Urinary bladder (tissue), 3 donors: ENCODE measurements at regions not wholly inside any gene's neighbourhood (a gene's known extent, or its start where the extent isn't known, plus 50 kb on each side); places are given as distances from the start of the nearest gene placed in this dataset.

ENCODE experiments used
- DNase-seq: peaks from one replicate; pipeline ENCODE4 v3.0.0-alpha.2; 2015; ENCODE audit errors: extremely low spot score
- H3K27ac ChIP-seq: one replicate; pipeline ENCODE4 v1.5.1; 2013; ENCODE audit warnings: low read depth, mild to moderate bottlenecking, moderate library complexity
- H3K36me3 ChIP-seq: one replicate; pipeline ENCODE4 v1.6.1; 2013; ENCODE audit warnings: mild to moderate bottlenecking, moderate library complexity; ENCODE audit not compliant: insufficient read depth
- H3K4me1 ChIP-seq: one replicate; pipeline ENCODE4 v1.6.1; 2013; ENCODE audit warnings: mild to moderate bottlenecking, moderate library complexity; ENCODE audit not compliant: insufficient read depth
- H3K4me3 ChIP-seq: one replicate; pipeline ENCODE4 v1.5.1; 2013; ENCODE audit warnings: low read depth, low read length
- WGBS: extraction: QIAGEN DNeasy Blood & Tissue Kit; methylation state at CpG from one replicate; pipeline ENCODE4 v1.1.7; 2013; 5-methylcytosine and 5-hydroxymethylcytosine counted together
- donor health status: healthy with polysubstance abuse.
- donor health status: healthy.

GRCh38 chr22:49433717-49434611 is 393.7 kb downstream of the BRD1 start:
- Histone ChIP-seq H3K4me3 (no peak overlapping the region), H3K27ac (no peak overlapping the region), H3K36me3 (no peaks in the 10 kb centered on the region), H3K4me1 (no peaks in the 10 kb centered on the region)
- DNase-seq = no peak
- WGBS = 86% methylated on average over 37 of the region's 37 CpGs

- Histone ChIP-seq H3K4me3 (no peak overlapping the region), H3K4me1 (no peaks in the 10 kb centered on the region), H3K36me3 (no peaks in the 10 kb centered on the region), H3K27ac (no peak overlapping the region)
- WGBS = 57% methylated on average over 14 of the region's 15 CpGs
- no peak for DNase-seq
Observed at GRCh38 chr22:49432897-49433443, 394.7 kb downstream of the BRD1 start.

GRCh38 chr22:49432211-49432896 is 395.3 kb downstream of the BRD1 start:
- no peak for DNase-seq
- 59% methylated on average over 19 of the region's 19 CpGs for WGBS
- no peaks in the 10 kb centered on the region for H3K4me1 ChIP-seq
- no peaks in the 10 kb centered on the region for H3K36me3 ChIP-seq
- H3K4me3 ChIP-seq = no peak overlapping the region
- H3K27ac ChIP-seq = no peak overlapping the region

GRCh38 chr22:49431551-49431950 is 396.1 kb downstream of the BRD1 start:
- DNase-seq = no peak
- Histone ChIP-seq H3K4me3 (no peak overlapping the region), H3K27ac (no peak overlapping the region), H3K4me1 (no peaks in the 10 kb centered on the region), H3K36me3 (no peaks in the 10 kb centered on the region)
- 75% methylated on average over 2 of the region's 2 CpGs for WGBS

- WGBS = 60% methylated on average over 7 of the region's 7 CpGs
- H3K4me1 ChIP-seq = no peaks in the 10 kb centered on the region
Observed at GRCh38 chr22:49429066-49429465, 398.6 kb downstream of the BRD1 start.

GRCh38 chr22:49427941-49428340 is 399.7 kb downstream of the BRD1 start:
- H3K27ac ChIP-seq = no peak overlapping the region
- H3K4me1 ChIP-seq = no peaks in the 10 kb centered on the region
- no peak overlapping the region for H3K4me3 ChIP-seq
- H3K36me3 ChIP-seq = no peaks in the 10 kb centered on the region
- no peak for DNase-seq
- 89% methylated on average over 8 of the region's 8 CpGs for WGBS

More at GRCh38 chr22:49429066-49429465, 398.6 kb downstream of the BRD1 start:
- no peaks in the 10 kb centered on the region for H3K36me3 ChIP-seq
- DNase-seq = no peak
- no peak overlapping the region for H3K27ac ChIP-seq
- no peak overlapping the region for H3K4me3 ChIP-seq

GRCh38 chr22:49427341-49427740 is 400.3 kb downstream of the BRD1 start:
- 79% methylated on average over 5 of the region's 5 CpGs for WGBS
- Histone ChIP-seq H3K4me3 (no peak overlapping the region), H3K4me1 (no peaks in the 10 kb centered on the region), H3K27ac (no peak overlapping the region), H3K36me3 (no peaks in the 10 kb centered on the region)
- DNase-seq = no peak

GRCh38 chr22:49426618-49427266 is 400.9 kb downstream of the BRD1 start:
- WGBS = 91% methylated on average over 9 of the region's 9 CpGs
- no peak overlapping the region for H3K27ac ChIP-seq
- H3K4me1 ChIP-seq = no peaks in the 10 kb centered on the region
- no peaks in the 10 kb centered on the region for H3K36me3 ChIP-seq
- DNase-seq = no peak
- no peak overlapping the region for H3K4me3 ChIP-seq

- 56% methylated on average over 7 of the region's 7 CpGs for WGBS
- no peak for DNase-seq
- no peaks in the 10 kb centered on the region for H3K36me3 ChIP-seq
Observed at GRCh38 chr22:49426098-49426497, 401.6 kb downstream of the BRD1 start.

GRCh38 chr22:49425356-49425755 is 402.3 kb downstream of the BRD1 start:
- Histone ChIP-seq H3K4me1 (no peaks in the 10 kb centered on the region), H3K27ac (no peak overlapping the region), H3K36me3 (no peaks in the 10 kb centered on the region), H3K4me3 (no peak overlapping the region)
- no peak for DNase-seq
- 46% methylated on average over 14 of the region's 14 CpGs for WGBS

More at GRCh38 chr22:49426098-49426497, 401.6 kb downstream of the BRD1 start:
- Histone ChIP-seq H3K4me3 (no peak overlapping the region), H3K4me1 (no peaks in the 10 kb centered on the region), H3K27ac (no peak overlapping the region)

- no peak for DNase-seq
- WGBS = 85% methylated on average over 10 of the region's 10 CpGs
- Histone ChIP-seq H3K4me1 (no peaks in the 10 kb centered on the region), H3K36me3 (no peaks in the 10 kb centered on the region), H3K4me3 (no peak overlapping the region), H3K27ac (no peak overlapping the region)
Observed at GRCh38 chr22:49424893-49425270, 402.8 kb downstream of the BRD1 start.

- no peak for DNase-seq
- no peak overlapping the region for H3K4me3 ChIP-seq
- no peak overlapping the region for H3K27ac ChIP-seq
- 87% methylated on average over 17 of the region's 17 CpGs for WGBS
- H3K36me3 ChIP-seq = no peaks in the 10 kb centered on the region
- H3K4me1 ChIP-seq = no peaks in the 10 kb centered on the region
Observed at GRCh38 chr22:49423125-49423650, 404.5 kb downstream of the BRD1 start.

- Histone ChIP-seq H3K4me3 (no peak overlapping the region), H3K36me3 (no peaks in the 10 kb centered on the region)
Observed at GRCh38 chr22:49422701-49423100, 405.0 kb downstream of the BRD1 start.

More at GRCh38 chr22:49422701-49423100, 405.0 kb downstream of the BRD1 start:
- no peaks in the 10 kb centered on the region for H3K4me1 ChIP-seq
- 50% methylated on average over 2 of the region's 2 CpGs for WGBS
- no peak for DNase-seq
- no peak overlapping the region for H3K27ac ChIP-seq
